Mucosa of rectum (tissue), 2 donors: ENCODE measurements at regions not wholly inside any gene's neighbourhood (a gene's known extent, or its start where the extent isn't known, plus 50 kb on each side); places are given as distances from the start of the nearest gene placed in this dataset.

ENCODE experiments used
- H3K27ac ChIP-seq, 2 donors: one replicate each; pipeline ENCODE4 v1.7.0; 2013; ENCODE audit warnings: inconsistent platforms in 2 of 2, low read depth in 2 of 2, low read length in 2 of 2
- H3K27me3 ChIP-seq, 2 donors: one replicate each; pipeline ENCODE4 v1.7.0; 2013; ENCODE audit warnings: low read length in 2 of 2; ENCODE audit not compliant: control insufficient read depth in 2 of 2, insufficient read depth in 2 of 2
- H3K36me3 ChIP-seq, 2 donors: one replicate each; pipeline ENCODE4 v1.7.0; 2013; ENCODE audit warnings: low read length in 2 of 2; ENCODE audit not compliant: control insufficient read depth in 2 of 2, insufficient read depth in 2 of 2
- H3K4me1 ChIP-seq, 2 donors: one replicate each; pipeline ENCODE4 v1.7.0; 2013; ENCODE audit warnings: low read length in 2 of 2, mild to moderate bottlenecking in 1 of 2; ENCODE audit not compliant: control insufficient read depth in 2 of 2, insufficient read depth in 2 of 2
- H3K4me3 ChIP-seq, 2 donors: one replicate each; pipeline ENCODE4 v1.7.0; 2013; ENCODE audit warnings: low read length in 2 of 2
- H3K9ac ChIP-seq, 2 donors: one replicate each; pipeline ENCODE4 v1.7.0; 2013; ENCODE audit warnings: low read length in 2 of 2, low read depth in 1 of 2, mild to moderate bottlenecking in 1 of 2
- H3K9me3 ChIP-seq, 2 donors: one replicate each; pipeline ENCODE4 v1.7.0; 2013; ENCODE audit warnings: low read length in 2 of 2; ENCODE audit not compliant: control insufficient read depth in 2 of 2
- donor health status: healthy.
- donor health status: Normal muscosa, but diverticular disease.

GRCh38 chr6:21666853-21667681 is 73.5 kb downstream of the SOX4 start:
- H3K27ac ChIP-seq: no peak overlapping the region
- peak overlapping the region; percentile 43 to 69 for H3K4me3 ChIP-seq

GRCh38 chr6:21668795-21669194 is 75.2 kb downstream of the SOX4 start:
- H3K27ac ChIP-seq: no peak overlapping the region
- H3K4me1 ChIP-seq: peaks cover 11 to 15% of the 10 kb centered on the region in 2 donors
- no peaks in the 10 kb centered on the region for H3K9me3 ChIP-seq
- H3K9ac ChIP-seq: no peak overlapping the region
- no peak overlapping the region for H3K4me3 ChIP-seq
- peaks cover 29 to 36% of the 10 kb centered on the region in 2 donors for H3K27me3 ChIP-seq
- H3K36me3 ChIP-seq: no peaks in the 10 kb centered on the region

More at GRCh38 chr6:21666853-21667681, 73.5 kb downstream of the SOX4 start:
- Histone ChIP-seq H3K36me3 (no peaks in the 10 kb centered on the region), H3K9ac (peak overlapping the region in 1 of 2 donors; percentile 41), H3K27me3 (peaks cover 36 to 40% of the 10 kb centered on the region in 2 donors), H3K9me3 (no peaks in the 10 kb centered on the region), H3K4me1 (peaks cover 11 to 15% of the 10 kb centered on the region in 2 donors)

GRCh38 chr6:21676769-21677168 is 83.2 kb downstream of the SOX4 start:
- H3K9me3 ChIP-seq: no peaks in the 10 kb centered on the region
- H3K27ac ChIP-seq: no peak overlapping the region

GRCh38 chr6:21678990-21679389 is 85.4 kb downstream of the SOX4 start:
- Histone ChIP-seq H3K27ac (no peak overlapping the region), H3K36me3 (no peaks in the 10 kb centered on the region), H3K4me1 (no peaks in the 10 kb centered on the region), H3K27me3 (no peaks in the 10 kb centered on the region), H3K9ac (no peak overlapping the region), H3K9me3 (no peaks in the 10 kb centered on the region), H3K4me3 (no peak overlapping the region)

More at GRCh38 chr6:21676769-21677168, 83.2 kb downstream of the SOX4 start:
- H3K4me1 ChIP-seq: no peaks in the 10 kb centered on the region
- H3K36me3 ChIP-seq: no peaks in the 10 kb centered on the region
- H3K9ac ChIP-seq: no peak overlapping the region
- no peaks in the 10 kb centered on the region for H3K27me3 ChIP-seq
- no peak overlapping the region for H3K4me3 ChIP-seq

- H3K4me3 ChIP-seq: no peak overlapping the region
- no peaks in the 10 kb centered on the region for H3K27me3 ChIP-seq
- H3K36me3 ChIP-seq: no peaks in the 10 kb centered on the region
- no peak overlapping the region for H3K27ac ChIP-seq
- H3K9ac ChIP-seq: no peak overlapping the region
- H3K9me3 ChIP-seq: no peaks in the 10 kb centered on the region
- H3K4me1 ChIP-seq: no peaks in the 10 kb centered on the region
Observed at GRCh38 chr6:21679761-21680265, 86.3 kb downstream of the SOX4 start.

GRCh38 chr6:21680611-21681010 is 87.1 kb downstream of the SOX4 start:
- Histone ChIP-seq H3K4me3 (no peak overlapping the region), H3K4me1 (no peaks in the 10 kb centered on the region), H3K36me3 (no peaks in the 10 kb centered on the region), H3K9ac (no peak overlapping the region), H3K27me3 (no peaks in the 10 kb centered on the region), H3K9me3 (no peaks in the 10 kb centered on the region), H3K27ac (no peak overlapping the region)

- no peaks in the 10 kb centered on the region for H3K36me3 ChIP-seq
- no peak overlapping the region for H3K4me3 ChIP-seq
- H3K9ac ChIP-seq: no peak overlapping the region
- no peaks in the 10 kb centered on the region for H3K27me3 ChIP-seq
- H3K9me3 ChIP-seq: no peaks in the 10 kb centered on the region
- H3K27ac ChIP-seq: no peak overlapping the region
- no peaks in the 10 kb centered on the region for H3K4me1 ChIP-seq
Observed at GRCh38 chr6:21690489-21690888, 96.9 kb downstream of the SOX4 start.

GRCh38 chr6:21691685-21692346 is 98.3 kb downstream of the SOX4 start:
- no peaks in the 10 kb centered on the region for H3K4me1 ChIP-seq
- no peaks in the 10 kb centered on the region for H3K36me3 ChIP-seq
- H3K27me3 ChIP-seq: no peaks in the 10 kb centered on the region
- H3K4me3 ChIP-seq: no peak overlapping the region
- H3K27ac ChIP-seq: no peak overlapping the region
- H3K9me3 ChIP-seq: no peaks in the 10 kb centered on the region
- no peak overlapping the region for H3K9ac ChIP-seq

GRCh38 chr6:21692721-21693120 is 99.2 kb downstream of the SOX4 start:
- H3K9me3 ChIP-seq: no peaks in the 10 kb centered on the region
- H3K27ac ChIP-seq: no peak overlapping the region
- H3K4me1 ChIP-seq: no peaks in the 10 kb centered on the region
- H3K36me3 ChIP-seq: no peaks in the 10 kb centered on the region
- no peaks in the 10 kb centered on the region for H3K27me3 ChIP-seq
- H3K4me3 ChIP-seq: no peak overlapping the region
- no peak overlapping the region for H3K9ac ChIP-seq

GRCh38 chr6:21694168-21694567 is 100.6 kb downstream of the SOX4 start:
- H3K9me3 ChIP-seq: no peaks in the 10 kb centered on the region
- no peaks in the 10 kb centered on the region for H3K36me3 ChIP-seq

More at GRCh38 chr6:21694168-21694567, 100.6 kb downstream of the SOX4 start:
- no peaks in the 10 kb centered on the region for H3K4me1 ChIP-seq
- H3K27ac ChIP-seq: no peak overlapping the region
- H3K27me3 ChIP-seq: no peaks in the 10 kb centered on the region
- no peak overlapping the region for H3K9ac ChIP-seq
- no peak overlapping the region for H3K4me3 ChIP-seq
